Erythroblast (primary cell): ENCODE measurements at regions not wholly inside any gene's neighbourhood (a gene's known extent, or its start where the extent isn't known, plus 50 kb on each side); places are given as distances from the start of the nearest gene placed in this dataset.

Experiments
- GATA1 ChIP-seq: IDR thresholded peaks from 2 replicates; pipeline ENCODE4 v1.6.1; 2011; ENCODE audit warnings: low read depth, mild to moderate bottlenecking, control low read depth, low read length, moderate library complexity
- POLR2A ChIP-seq: IDR thresholded peaks from 2 replicates; pipeline ENCODE4 v1.6.1; 2011; ENCODE audit warnings: mild to moderate bottlenecking, low read length

- TF ChIP-seq POLR2A (no peak), GATA1 (no peak)
Observed at GRCh38 chr18:42533616-42534015, 578.6 kb downstream of the PIK3C3 start.
